GM18873 (cell line): ENCODE measurements at regions not wholly inside any gene's neighbourhood (a gene's known extent, or its start where the extent isn't known, plus 50 kb on each side); places are given as distances from the start of the nearest gene placed in this dataset.

Experiments used
- ATAC-seq: cut with Tn5 transposase; IDR thresholded peaks from one replicate; pipeline ENCODE4 v1.9.1; 2021; ENCODE audit warnings: mild to moderate bottlenecking, moderate library complexity, moderate number of reproducible peaks; ENCODE audit not compliant: unreplicated experiment, low FRiP score

GRCh38 chr6:167672738-167673137 is 154.0 kb upstream of the AFDN start:
- ATAC-seq = no peak

GRCh38 chr6:167673946-167674345 is 152.8 kb upstream of the AFDN start:
- no peak for ATAC-seq

GRCh38 chr6:167674486-167674885 is 152.2 kb upstream of the AFDN start:
- ATAC-seq = no peak

- ATAC-seq = no peak
Observed at GRCh38 chr6:167676000-167676665, 150.6 kb upstream of the AFDN start.

GRCh38 chr6:167676666-167677421 is 149.9 kb upstream of the AFDN start:
- ATAC-seq = no peak

- no peak for ATAC-seq
Observed at GRCh38 chr6:167677422-167677789, 149.3 kb upstream of the AFDN start.

GRCh38 chr6:167678102-167679101 is 148.3 kb upstream of the AFDN start:
- no peak for ATAC-seq

GRCh38 chr6:167679122-167679736 is 147.5 kb upstream of the AFDN start:
- no peak for ATAC-seq

GRCh38 chr6:167679790-167680604 is 146.7 kb upstream of the AFDN start:
- ATAC-seq = no peak

GRCh38 chr6:167680605-167681149 is 146.0 kb upstream of the AFDN start:
- ATAC-seq = no peak

- no peak for ATAC-seq
Observed at GRCh38 chr6:167682125-167682524, 144.6 kb upstream of the AFDN start.

- no peak for ATAC-seq
Observed at GRCh38 chr6:167682546-167683027, 144.1 kb upstream of the AFDN start.

- no peak for ATAC-seq
Observed at GRCh38 chr6:167683028-167683862, 143.5 kb upstream of the AFDN start.

GRCh38 chr6:167684276-167685104 is 142.2 kb upstream of the AFDN start:
- no peak for ATAC-seq

- ATAC-seq = no peak
Observed at GRCh38 chr6:167685654-167686053, 141.1 kb upstream of the AFDN start.

GRCh38 chr6:167686204-167686893 is 140.4 kb upstream of the AFDN start:
- ATAC-seq = no peak
